ENCODE measurements at regions not wholly inside any gene's neighbourhood (a gene's known extent, or its start where the extent isn't known, plus 50 kb on each side); places are given as distances from the start of the nearest gene placed in this dataset.

DNA sequence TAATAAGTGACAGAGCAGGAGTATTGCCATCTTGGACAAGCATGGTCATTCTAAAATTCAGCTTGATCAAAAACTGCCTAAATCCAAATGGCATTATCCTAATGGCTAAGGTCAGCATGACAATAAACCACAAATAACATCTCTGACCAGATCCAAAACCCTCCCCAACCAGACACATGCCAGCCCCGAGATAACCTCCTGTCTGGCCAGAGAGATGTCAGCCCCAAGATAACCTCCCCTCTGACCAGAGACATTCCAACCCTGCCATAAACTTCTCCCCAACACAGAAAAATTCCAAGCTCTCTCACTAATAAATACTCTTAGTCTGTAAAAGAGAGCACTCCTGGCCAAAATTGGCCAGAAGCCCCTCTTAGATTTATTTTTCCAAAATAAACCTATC lies 470.5 kb upstream of the UBE2E2 start:
- Mint-ChIP-seq H3K27ac (ENCODE audit: unreplicated experiment) (no peak overlapping the region), H3K9me3 (ENCODE audit: unreplicated experiment) (no peaks in the 10 kb centered on the region), H3K27me3 (ENCODE audit: insufficient read depth, unreplicated experiment) (peaks cover 2% of the 10 kb centered on the region), H3K4me3 (ENCODE audit: unreplicated experiment) (no peak overlapping the region), H3K4me1 (ENCODE audit: low read depth, unreplicated experiment) (peaks cover 7% of the 10 kb centered on the region), H3K36me3 (ENCODE audit: insufficient read depth, unreplicated experiment) (no peaks in the 10 kb centered on the region)
- Histone ChIP-seq H3K36me3 (ENCODE audit: control insufficient read depth, insufficient read depth, low read length) (no peaks in the 10 kb centered on the region), H3K4me1 (peaks cover 19% of the 10 kb centered on the region; the same call in 1 of the 2 replicates), H3K9me3 (no peaks in the 10 kb centered on the region), H3K27me3 (replicated peaks; ENCODE audit: control insufficient read depth, insufficient read depth, low read length) (no peaks in the 10 kb centered on the region; the same call in 1 of the 2 replicates), H3K4me3 (ENCODE audit: low read depth, low read length) (no peak overlapping the region)
- TF ChIP-seq, protein P1, sequence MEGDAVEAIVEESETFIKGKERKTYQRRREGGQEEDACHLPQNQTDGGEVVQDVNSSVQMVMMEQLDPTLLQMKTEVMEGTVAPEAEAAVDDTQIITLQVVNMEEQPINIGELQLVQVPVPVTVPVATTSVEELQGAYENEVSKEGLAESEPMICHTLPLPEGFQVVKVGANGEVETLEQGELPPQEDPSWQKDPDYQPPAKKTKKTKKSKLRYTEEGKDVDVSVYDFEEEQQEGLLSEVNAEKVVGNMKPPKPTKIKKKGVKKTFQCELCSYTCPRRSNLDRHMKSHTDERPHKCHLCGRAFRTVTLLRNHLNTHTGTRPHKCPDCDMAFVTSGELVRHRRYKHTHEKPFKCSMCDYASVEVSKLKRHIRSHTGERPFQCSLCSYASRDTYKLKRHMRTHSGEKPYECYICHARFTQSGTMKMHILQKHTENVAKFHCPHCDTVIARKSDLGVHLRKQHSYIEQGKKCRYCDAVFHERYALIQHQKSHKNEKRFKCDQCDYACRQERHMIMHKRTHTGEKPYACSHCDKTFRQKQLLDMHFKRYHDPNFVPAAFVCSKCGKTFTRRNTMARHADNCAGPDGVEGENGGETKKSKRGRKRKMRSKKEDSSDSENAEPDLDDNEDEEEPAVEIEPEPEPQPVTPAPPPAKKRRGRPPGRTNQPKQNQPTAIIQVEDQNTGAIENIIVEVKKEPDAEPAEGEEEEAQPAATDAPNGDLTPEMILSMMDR (IDR thresholded peaks at IDR 0.05; ENCODE audit: insufficient read depth in 1 of 2, low read depth in 1 of 2, low read length in 1 of 2, severe bottlenecking in 1 of 2, unreplicated experiment in 1 of 2), result no peak
- ChIA-PET POLR2A (no interaction called here), CTCF (no interaction called here)
- BruUV-seq (replicated peaks), result no TSS peak
- peak; percentile 10 to 36 for DNase-seq
- intact Hi-C loops (cut with micrococcal nuclease; ENCODE audit: unreplicated experiment), result no loop called here

DNA sequence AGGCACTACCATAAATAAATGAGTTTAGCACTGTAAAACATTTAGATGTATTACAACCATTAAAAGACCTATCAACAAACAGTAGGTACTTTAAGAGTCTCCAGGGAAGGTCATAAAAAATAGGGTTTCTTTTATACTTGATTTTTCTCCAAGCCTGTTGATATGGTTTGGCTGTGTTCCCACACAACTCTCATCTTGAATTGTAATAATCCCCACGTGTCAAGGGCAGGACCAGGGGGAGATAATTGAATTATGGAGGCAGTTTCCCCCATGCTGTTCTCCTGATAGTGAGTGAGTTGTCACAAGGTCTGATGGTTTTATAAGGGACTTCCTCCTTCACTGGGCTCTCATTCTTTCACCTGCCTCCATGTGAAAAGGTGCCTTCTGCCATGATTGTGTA lies 468.9 kb upstream of the UBE2E2 start:
- Mint-ChIP-seq H3K9me3 (ENCODE audit: unreplicated experiment) (no peaks in the 10 kb centered on the region), H3K4me3 (ENCODE audit: unreplicated experiment) (no peak overlapping the region), H3K27ac (ENCODE audit: unreplicated experiment) (no peak overlapping the region), H3K36me3 (ENCODE audit: insufficient read depth, unreplicated experiment) (no peaks in the 10 kb centered on the region), H3K27me3 (ENCODE audit: insufficient read depth, unreplicated experiment) (no peaks in the 10 kb centered on the region), H3K4me1 (ENCODE audit: low read depth, unreplicated experiment) (peaks cover 7% of the 10 kb centered on the region)
- CTCF ChIA-PET, result no interaction called here
- no peak overlapping the region for H3K4me3 ChIP-seq (ENCODE audit: low read depth, low read length)
- H3K27me3 ChIP-seq (replicated peaks; ENCODE audit: control insufficient read depth, insufficient read depth, low read length), result no peaks in the 10 kb centered on the region
- TF ChIP-seq, protein P1 (IDR thresholded peaks at IDR 0.05; ENCODE audit: insufficient read depth in 1 of 2, low read depth in 1 of 2, low read length in 1 of 2, severe bottlenecking in 1 of 2, unreplicated experiment in 1 of 2), result no peak
- no TSS peak for BruUV-seq (replicated peaks)
- intact Hi-C loops (cut with micrococcal nuclease; ENCODE audit: unreplicated experiment), result no loop called here
- no peak for DNase-seq
- POLR2A ChIA-PET, result no interaction called here
- H3K4me1 ChIP-seq, result peaks cover 19% of the 10 kb centered on the region; the same call in 1 of the 2 replicates
- H3K36me3 ChIP-seq (ENCODE audit: control insufficient read depth, insufficient read depth, low read length), result no peaks in the 10 kb centered on the region
- no peaks in the 10 kb centered on the region for H3K9me3 ChIP-seq

DNA sequence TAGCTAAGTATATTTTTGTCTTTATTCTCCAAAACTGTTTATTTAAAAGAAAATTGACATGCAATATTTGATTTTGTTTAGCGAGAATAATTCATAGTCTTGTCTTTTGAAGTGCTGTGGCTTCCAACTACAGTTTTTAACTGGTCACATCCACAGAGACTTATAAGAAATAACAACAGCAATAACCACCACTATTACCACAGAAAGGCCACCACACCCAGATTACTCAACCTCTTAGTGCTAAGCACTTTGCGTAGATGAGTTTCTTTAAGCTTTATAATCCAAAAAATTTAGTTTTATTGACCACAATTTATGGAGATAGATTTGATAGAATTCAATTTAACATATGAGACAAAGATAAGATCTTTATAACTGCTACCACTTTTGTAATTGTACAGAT lies 468.4 kb upstream of the UBE2E2 start:
- Mint-ChIP-seq H3K27ac (ENCODE audit: unreplicated experiment) (no peak overlapping the region), H3K4me1 (ENCODE audit: low read depth, unreplicated experiment) (peaks cover 7% of the 10 kb centered on the region), H3K4me3 (ENCODE audit: unreplicated experiment) (no peak overlapping the region), H3K9me3 (ENCODE audit: unreplicated experiment) (no peaks in the 10 kb centered on the region), H3K36me3 (ENCODE audit: insufficient read depth, unreplicated experiment) (no peaks in the 10 kb centered on the region), H3K27me3 (ENCODE audit: insufficient read depth, unreplicated experiment) (no peaks in the 10 kb centered on the region)
- POLR2A ChIA-PET, result no interaction called here
- no peak for DNase-seq
- CTCF ChIA-PET, result no interaction called here
- peaks cover 19% of the 10 kb centered on the region; the same call in 1 of the 2 replicates for H3K4me1 ChIP-seq
- H3K27me3 ChIP-seq (replicated peaks; ENCODE audit: control insufficient read depth, insufficient read depth, low read length), result no peaks in the 10 kb centered on the region
- no peak overlapping the region for H3K4me3 ChIP-seq (ENCODE audit: low read depth, low read length)
- no peaks in the 10 kb centered on the region for H3K9me3 ChIP-seq
- TF ChIP-seq, protein P1 (IDR thresholded peaks at IDR 0.05; ENCODE audit: insufficient read depth in 1 of 2, low read depth in 1 of 2, low read length in 1 of 2, severe bottlenecking in 1 of 2, unreplicated experiment in 1 of 2), result no peak
- intact Hi-C loops (cut with micrococcal nuclease; ENCODE audit: unreplicated experiment), result no loop called here
- no TSS peak for BruUV-seq (replicated peaks)
- no peaks in the 10 kb centered on the region for H3K36me3 ChIP-seq (ENCODE audit: control insufficient read depth, insufficient read depth, low read length)

Data from Caco-2 (cell line).